Choroid plexus epithelial cell (primary cell): ENCODE measurements at regions not wholly inside any gene's neighbourhood (a gene's known extent, or its start where the extent isn't known, plus 50 kb on each side); places are given as distances from the start of the nearest gene placed in this dataset.

Experiments used
- DNase-seq: peaks from one replicate; pipeline ENCODE4 v3.0.0-alpha.2; 2010; ENCODE audit warnings: low read depth
- H3K4me3 ChIP-seq: 2 replicates; pipeline ENCODE4 v1.5.1; 2011; ENCODE audit warnings: low read depth, mild to moderate bottlenecking, control low read depth, low read length, moderate library complexity
- CTCF ChIP-seq: conservative IDR thresholded peaks from 2 replicates; pipeline ENCODE4 v1.5.1; 2011; ENCODE audit warnings: low read depth, mild to moderate bottlenecking, control low read depth, inconsistent platforms, low read length, moderate library complexity

GRCh38 chr2:208627110-208627884 lies 220.7 kb downstream of the PTH2R start:
- DNase-seq, result no peak
- TF ChIP-seq CTCF, result no peak
- no peak overlapping the region for H3K4me3 ChIP-seq

- no peak overlapping the region for H3K4me3 ChIP-seq
- DNase-seq, result no peak
- no peak for TF ChIP-seq CTCF
Measured at GRCh38 chr2:208627916-208628315, 221.3 kb downstream of the PTH2R start.

- DNase-seq, result no peak
- TF ChIP-seq CTCF, result no peak
- no peak overlapping the region for H3K4me3 ChIP-seq
Measured at GRCh38 chr2:208638059-208638458, 231.5 kb downstream of the PTH2R start.

GRCh38 chr2:208642125-208642779 lies 235.7 kb downstream of the PTH2R start:
- no peak for DNase-seq
- no peak overlapping the region for H3K4me3 ChIP-seq
- no peak for TF ChIP-seq CTCF

GRCh38 chr2:208643145-208643544 lies 236.6 kb downstream of the PTH2R start:
- no peak for DNase-seq
- TF ChIP-seq CTCF, result no peak
- H3K4me3 ChIP-seq, result no peak overlapping the region

GRCh38 chr2:208645226-208645625 lies 238.6 kb downstream of the PTH2R start:
- no peak for DNase-seq
- H3K4me3 ChIP-seq, result no peak overlapping the region
- no peak for TF ChIP-seq CTCF

- H3K4me3 ChIP-seq, result no peak overlapping the region
- DNase-seq, result no peak
- no peak for TF ChIP-seq CTCF
Measured at GRCh38 chr2:208648368-208648767, 241.8 kb downstream of the PTH2R start.
